ENCODE measurements at regions not wholly inside any gene's neighbourhood (a gene's known extent, or its start where the extent isn't known, plus 50 kb on each side); places are given as distances from the start of the nearest gene placed in this dataset.

GRCh38 chr12:91778091-91778832 is 367.4 kb downstream of the BTG1 start:
- Mint-ChIP-seq H3K36me3 (ENCODE audit: low read depth) (no peaks in the 10 kb centered on the region), H3K4me1 (ENCODE audit: low read depth) (peaks cover 26% of the 10 kb centered on the region), H3K9me3 (no peaks in the 10 kb centered on the region), H3K27me3 (ENCODE audit: low read depth) (peaks cover 3% of the 10 kb centered on the region), H3K27ac (peak overlapping the region; percentile 85), H3K4me3 (peak overlapping the region; percentile 81)
- no peak for DNase-seq (ENCODE audit: low spot score)

- Mint-ChIP-seq H3K27ac (no peak overlapping the region), H3K36me3 (ENCODE audit: low read depth) (no peaks in the 10 kb centered on the region), H3K4me3 (no peak overlapping the region), H3K9me3 (no peaks in the 10 kb centered on the region), H3K4me1 (ENCODE audit: low read depth) (peaks cover 26% of the 10 kb centered on the region), H3K27me3 (ENCODE audit: low read depth) (peaks cover 3% of the 10 kb centered on the region)
- peak; percentile 8 for DNase-seq (ENCODE audit: low spot score)
These were observed 368.2 kb downstream of the BTG1 start for GRCh38 chr12:91777268-91777992.

GRCh38 chr12:91774434-91774921 is 371.2 kb downstream of the BTG1 start:
- Mint-ChIP-seq H3K27me3 (ENCODE audit: low read depth) (no peaks in the 10 kb centered on the region), H3K4me3 (no peak overlapping the region), H3K27ac (no peak overlapping the region), H3K36me3 (ENCODE audit: low read depth) (no peaks in the 10 kb centered on the region), H3K4me1 (ENCODE audit: low read depth) (peaks cover 25% of the 10 kb centered on the region), H3K9me3 (no peaks in the 10 kb centered on the region)
- DNase-seq (ENCODE audit: low spot score), result no peak

GRCh38 chr12:91773749-91774429 is 371.8 kb downstream of the BTG1 start:
- Mint-ChIP-seq H3K27me3 (ENCODE audit: low read depth) (no peaks in the 10 kb centered on the region), H3K36me3 (ENCODE audit: low read depth) (no peaks in the 10 kb centered on the region), H3K27ac (no peak overlapping the region), H3K9me3 (no peaks in the 10 kb centered on the region), H3K4me3 (no peak overlapping the region), H3K4me1 (ENCODE audit: low read depth) (peaks cover 19% of the 10 kb centered on the region)
- no peak for DNase-seq (ENCODE audit: low spot score)

GRCh38 chr12:91772411-91772810 is 373.2 kb downstream of the BTG1 start:
- Mint-ChIP-seq H3K27me3 (ENCODE audit: low read depth) (no peaks in the 10 kb centered on the region), H3K4me3 (no peak overlapping the region), H3K36me3 (ENCODE audit: low read depth) (no peaks in the 10 kb centered on the region), H3K27ac (no peak overlapping the region), H3K4me1 (ENCODE audit: low read depth) (peaks cover 6% of the 10 kb centered on the region), H3K9me3 (no peaks in the 10 kb centered on the region)
- no peak for DNase-seq (ENCODE audit: low spot score)

GRCh38 chr12:91769736-91770135 is 375.9 kb downstream of the BTG1 start:
- Mint-ChIP-seq H3K9me3 (no peaks in the 10 kb centered on the region), H3K4me1 (ENCODE audit: low read depth) (peaks cover 3% of the 10 kb centered on the region), H3K27me3 (ENCODE audit: low read depth) (no peaks in the 10 kb centered on the region), H3K4me3 (no peak overlapping the region), H3K36me3 (ENCODE audit: low read depth) (no peaks in the 10 kb centered on the region), H3K27ac (no peak overlapping the region)
- DNase-seq (ENCODE audit: low spot score), result no peak

GRCh38 chr12:91767237-91767636 is 378.4 kb downstream of the BTG1 start:
- Mint-ChIP-seq H3K27ac (no peak overlapping the region), H3K4me3 (no peak overlapping the region), H3K4me1 (ENCODE audit: low read depth) (no peaks in the 10 kb centered on the region), H3K36me3 (ENCODE audit: low read depth) (no peaks in the 10 kb centered on the region), H3K27me3 (ENCODE audit: low read depth) (no peaks in the 10 kb centered on the region), H3K9me3 (no peaks in the 10 kb centered on the region)
- DNase-seq (ENCODE audit: low spot score), result no peak

- Mint-ChIP-seq H3K4me1 (ENCODE audit: low read depth) (no peaks in the 10 kb centered on the region), H3K27me3 (ENCODE audit: low read depth) (no peaks in the 10 kb centered on the region), H3K9me3 (no peaks in the 10 kb centered on the region), H3K4me3 (no peak overlapping the region), H3K36me3 (ENCODE audit: low read depth) (no peaks in the 10 kb centered on the region), H3K27ac (no peak overlapping the region)
- DNase-seq (ENCODE audit: low spot score), result no peak
These were observed 379.2 kb downstream of the BTG1 start for GRCh38 chr12:91766454-91766853.

GRCh38 chr12:91763654-91764370 is 381.8 kb downstream of the BTG1 start:
- H3K4me3 Mint-ChIP-seq, result no peak overlapping the region
- H3K27ac Mint-ChIP-seq, result no peak overlapping the region
- peaks cover 5% of the 10 kb centered on the region for H3K9me3 Mint-ChIP-seq
- no peaks in the 10 kb centered on the region for H3K27me3 Mint-ChIP-seq (ENCODE audit: low read depth)
- no peaks in the 10 kb centered on the region for H3K36me3 Mint-ChIP-seq (ENCODE audit: low read depth)
- H3K4me1 Mint-ChIP-seq (ENCODE audit: low read depth), result no peaks in the 10 kb centered on the region
- no peak for DNase-seq (ENCODE audit: low spot score)

- no peak for DNase-seq (ENCODE audit: low spot score)
- Mint-ChIP-seq H3K27ac (no peak overlapping the region), H3K27me3 (ENCODE audit: low read depth) (no peaks in the 10 kb centered on the region), H3K36me3 (ENCODE audit: low read depth) (peaks cover 2% of the 10 kb centered on the region), H3K4me3 (no peak overlapping the region), H3K4me1 (ENCODE audit: low read depth) (peaks cover 3% of the 10 kb centered on the region), H3K9me3 (peaks cover 20% of the 10 kb centered on the region)
These were observed 392.0 kb downstream of the BTG1 start for GRCh38 chr12:91753649-91754048.

GRCh38 chr12:91746976-91747375 is 398.7 kb downstream of the BTG1 start:
- no peak overlapping the region for H3K4me3 Mint-ChIP-seq

GRCh38 chr12:91744597-91744996 is 401.0 kb downstream of the BTG1 start:
- H3K27ac Mint-ChIP-seq, result no peak overlapping the region
- peaks cover 2% of the 10 kb centered on the region for H3K27me3 Mint-ChIP-seq (ENCODE audit: low read depth)
- no peaks in the 10 kb centered on the region for H3K36me3 Mint-ChIP-seq (ENCODE audit: low read depth)
- H3K4me1 Mint-ChIP-seq (ENCODE audit: low read depth), result no peaks in the 10 kb centered on the region
- no peak for DNase-seq (ENCODE audit: low spot score)
- H3K4me3 Mint-ChIP-seq, result no peak overlapping the region
- H3K9me3 Mint-ChIP-seq, result peaks cover 10% of the 10 kb centered on the region

More at GRCh38 chr12:91746976-91747375, 398.7 kb downstream of the BTG1 start:
- no peak for DNase-seq (ENCODE audit: low spot score)
- H3K36me3 Mint-ChIP-seq (ENCODE audit: low read depth), result no peaks in the 10 kb centered on the region
- peaks cover 9% of the 10 kb centered on the region for H3K9me3 Mint-ChIP-seq
- no peaks in the 10 kb centered on the region for H3K27me3 Mint-ChIP-seq (ENCODE audit: low read depth)
- no peaks in the 10 kb centered on the region for H3K4me1 Mint-ChIP-seq (ENCODE audit: low read depth)
- H3K27ac Mint-ChIP-seq, result no peak overlapping the region

GRCh38 chr12:91743704-91744321 is 401.8 kb downstream of the BTG1 start:
- H3K9me3 Mint-ChIP-seq, result peaks cover 10% of the 10 kb centered on the region
- H3K4me3 Mint-ChIP-seq, result no peak overlapping the region
- H3K36me3 Mint-ChIP-seq (ENCODE audit: low read depth), result no peaks in the 10 kb centered on the region
- peaks cover 2% of the 10 kb centered on the region for H3K27me3 Mint-ChIP-seq (ENCODE audit: low read depth)
- no peaks in the 10 kb centered on the region for H3K4me1 Mint-ChIP-seq (ENCODE audit: low read depth)
- DNase-seq (ENCODE audit: low spot score), result no peak
- H3K27ac Mint-ChIP-seq, result no peak overlapping the region

All from T-helper 2 cell treated with Interferon-gamma antibody and Interleukin-4, amounts not matched to agents 5 μg/mL and 100 μg/mL, for 36 hours (primary cell).